ENCODE measurements at regions not wholly inside any gene's neighbourhood (a gene's known extent, or its start where the extent isn't known, plus 50 kb on each side); places are given as distances from the start of the nearest gene placed in this dataset.

DNA sequence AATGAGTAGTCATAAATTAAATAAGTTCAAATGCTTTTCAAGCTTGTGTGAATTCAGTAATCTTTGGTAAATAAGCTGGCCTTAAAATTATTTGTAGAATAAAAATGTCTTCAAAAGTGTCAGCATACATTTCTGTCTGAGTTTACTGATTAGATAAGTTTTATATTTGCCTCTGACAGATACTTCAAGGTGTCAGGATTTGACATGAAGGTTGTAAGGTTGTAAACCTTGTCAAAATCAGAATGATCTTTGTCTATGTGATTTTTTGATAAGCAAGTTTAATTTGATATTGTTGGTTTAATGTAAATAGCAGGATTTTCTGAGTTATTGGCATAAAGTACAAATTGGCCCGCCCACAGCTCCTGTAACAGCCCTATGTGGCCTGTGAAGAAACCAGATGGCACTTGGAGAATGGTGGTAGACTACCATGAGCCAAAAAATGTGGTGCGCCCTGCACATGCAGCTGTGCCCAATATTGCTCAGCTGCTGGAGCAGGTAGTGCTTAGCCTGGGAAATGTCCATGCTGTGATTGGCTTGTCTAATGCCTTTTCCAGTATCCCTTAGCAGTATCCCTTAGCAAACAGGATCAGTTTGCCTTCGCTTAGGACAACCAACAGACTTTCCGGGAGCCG lies 188.0 kb upstream of the SPHKAP start:
- TF ChIP-seq, protein P1, sequence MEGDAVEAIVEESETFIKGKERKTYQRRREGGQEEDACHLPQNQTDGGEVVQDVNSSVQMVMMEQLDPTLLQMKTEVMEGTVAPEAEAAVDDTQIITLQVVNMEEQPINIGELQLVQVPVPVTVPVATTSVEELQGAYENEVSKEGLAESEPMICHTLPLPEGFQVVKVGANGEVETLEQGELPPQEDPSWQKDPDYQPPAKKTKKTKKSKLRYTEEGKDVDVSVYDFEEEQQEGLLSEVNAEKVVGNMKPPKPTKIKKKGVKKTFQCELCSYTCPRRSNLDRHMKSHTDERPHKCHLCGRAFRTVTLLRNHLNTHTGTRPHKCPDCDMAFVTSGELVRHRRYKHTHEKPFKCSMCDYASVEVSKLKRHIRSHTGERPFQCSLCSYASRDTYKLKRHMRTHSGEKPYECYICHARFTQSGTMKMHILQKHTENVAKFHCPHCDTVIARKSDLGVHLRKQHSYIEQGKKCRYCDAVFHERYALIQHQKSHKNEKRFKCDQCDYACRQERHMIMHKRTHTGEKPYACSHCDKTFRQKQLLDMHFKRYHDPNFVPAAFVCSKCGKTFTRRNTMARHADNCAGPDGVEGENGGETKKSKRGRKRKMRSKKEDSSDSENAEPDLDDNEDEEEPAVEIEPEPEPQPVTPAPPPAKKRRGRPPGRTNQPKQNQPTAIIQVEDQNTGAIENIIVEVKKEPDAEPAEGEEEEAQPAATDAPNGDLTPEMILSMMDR (IDR thresholded peaks at IDR 0.05; ENCODE audit: insufficient read depth, low read length) = no peak
- TF ChIP-seq SPI1 (IDR thresholded peaks at IDR 0.05; ENCODE audit: borderline replicate concordance, low read depth) = no peak
- no peak for TF ChIP-seq POLR2AphosphoS5 (IDR thresholded peaks at IDR 0.05; ENCODE audit: low read depth)
- TF ChIP-seq, protein P2, sequence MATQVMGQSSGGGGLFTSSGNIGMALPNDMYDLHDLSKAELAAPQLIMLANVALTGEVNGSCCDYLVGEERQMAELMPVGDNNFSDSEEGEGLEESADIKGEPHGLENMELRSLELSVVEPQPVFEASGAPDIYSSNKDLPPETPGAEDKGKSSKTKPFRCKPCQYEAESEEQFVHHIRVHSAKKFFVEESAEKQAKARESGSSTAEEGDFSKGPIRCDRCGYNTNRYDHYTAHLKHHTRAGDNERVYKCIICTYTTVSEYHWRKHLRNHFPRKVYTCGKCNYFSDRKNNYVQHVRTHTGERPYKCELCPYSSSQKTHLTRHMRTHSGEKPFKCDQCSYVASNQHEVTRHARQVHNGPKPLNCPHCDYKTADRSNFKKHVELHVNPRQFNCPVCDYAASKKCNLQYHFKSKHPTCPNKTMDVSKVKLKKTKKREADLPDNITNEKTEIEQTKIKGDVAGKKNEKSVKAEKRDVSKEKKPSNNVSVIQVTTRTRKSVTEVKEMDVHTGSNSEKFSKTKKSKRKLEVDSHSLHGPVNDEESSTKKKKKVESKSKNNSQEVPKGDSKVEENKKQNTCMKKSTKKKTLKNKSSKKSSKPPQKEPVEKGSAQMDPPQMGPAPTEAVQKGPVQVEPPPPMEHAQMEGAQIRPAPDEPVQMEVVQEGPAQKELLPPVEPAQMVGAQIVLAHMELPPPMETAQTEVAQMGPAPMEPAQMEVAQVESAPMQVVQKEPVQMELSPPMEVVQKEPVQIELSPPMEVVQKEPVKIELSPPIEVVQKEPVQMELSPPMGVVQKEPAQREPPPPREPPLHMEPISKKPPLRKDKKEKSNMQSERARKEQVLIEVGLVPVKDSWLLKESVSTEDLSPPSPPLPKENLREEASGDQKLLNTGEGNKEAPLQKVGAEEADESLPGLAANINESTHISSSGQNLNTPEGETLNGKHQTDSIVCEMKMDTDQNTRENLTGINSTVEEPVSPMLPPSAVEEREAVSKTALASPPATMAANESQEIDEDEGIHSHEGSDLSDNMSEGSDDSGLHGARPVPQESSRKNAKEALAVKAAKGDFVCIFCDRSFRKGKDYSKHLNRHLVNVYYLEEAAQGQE (IDR thresholded peaks at IDR 0.05; ENCODE audit: insufficient replicate concordance, low read depth) = no peak

Measured in HL-60 (cell line).